T1000 (cell line): ENCODE measurements at regions not wholly inside any gene's neighbourhood (a gene's known extent, or its start where the extent isn't known, plus 50 kb on each side); places are given as distances from the start of the nearest gene placed in this dataset.

ENCODE experiments used
- DNase-seq: peaks from one replicate; lab custom pipeline; 2025; ENCODE audit warnings: mixed read lengths; lab: John Stamatoyannopoulos, UW

- DNase-seq, result no peak
Measured at GRCh38 chr14:65933400-65934069, 521.0 kb downstream of the FUT8 start.

- no peak for DNase-seq
Measured at GRCh38 chr14:65934070-65934435, 521.5 kb downstream of the FUT8 start.

- no peak for DNase-seq
Measured at GRCh38 chr14:65936342-65936975, 523.9 kb downstream of the FUT8 start.

GRCh38 chr14:65937079-65937959 lies 524.8 kb downstream of the FUT8 start:
- no peak for DNase-seq

- no peak for DNase-seq
Measured at GRCh38 chr14:65937960-65938316, 525.4 kb downstream of the FUT8 start.

DNA sequence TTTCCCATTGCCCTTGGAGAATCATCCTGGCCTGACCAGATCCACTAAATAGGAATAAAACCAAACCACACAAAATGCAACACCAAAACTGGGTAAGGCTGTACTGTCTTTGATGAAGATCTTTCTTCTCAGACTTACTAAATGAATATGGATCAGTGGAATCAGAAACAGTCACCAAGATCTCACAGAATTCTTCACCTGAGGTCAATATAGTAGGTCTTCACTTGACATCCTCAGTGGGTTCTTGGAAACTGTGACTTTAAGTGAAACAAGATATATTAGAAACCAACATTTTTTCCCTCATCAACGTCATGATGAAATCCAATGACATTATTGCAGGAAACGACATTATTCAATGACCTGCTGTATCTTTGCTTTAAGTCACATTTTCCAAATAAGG lies 526.2 kb downstream of the FUT8 start:
- no peak for DNase-seq

GRCh38 chr14:65939184-65939583 lies 526.7 kb downstream of the FUT8 start:
- no peak for DNase-seq

DNA sequence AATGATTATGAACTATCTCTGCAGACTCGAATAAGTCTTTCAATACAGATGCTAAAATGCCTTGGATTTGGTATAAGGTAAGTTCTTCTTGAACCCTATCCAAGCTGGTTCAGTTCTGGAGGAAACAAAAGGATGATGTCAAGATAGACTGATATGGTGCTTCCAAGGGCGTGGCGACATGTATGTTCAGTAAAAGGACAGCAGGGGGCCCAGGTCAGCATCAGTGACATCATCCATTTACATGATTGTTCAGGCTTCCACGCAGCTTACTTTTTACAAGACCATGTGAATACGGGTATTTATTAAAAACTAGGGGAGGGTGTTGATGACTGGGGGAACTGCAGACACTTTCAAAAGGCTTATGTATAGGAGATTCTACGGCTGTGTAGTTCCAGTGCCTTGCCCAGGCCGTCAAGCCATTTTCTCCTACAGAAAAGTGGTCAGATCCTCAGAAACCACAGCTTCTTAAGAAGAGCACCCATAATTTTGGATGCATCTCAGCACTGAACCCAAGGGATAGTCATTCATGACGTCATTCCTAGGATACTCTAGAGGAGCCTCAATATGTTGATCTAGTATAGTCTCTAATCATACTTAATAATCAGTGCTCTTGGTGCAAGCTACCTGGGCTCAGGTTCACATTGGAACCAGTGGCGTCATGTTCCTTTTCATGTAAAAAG lies 527.7 kb downstream of the FUT8 start:
- DNase-seq, result no peak

GRCh38 chr14:65941091-65941490 lies 528.6 kb downstream of the FUT8 start:
- DNase-seq, result no peak

DNA sequence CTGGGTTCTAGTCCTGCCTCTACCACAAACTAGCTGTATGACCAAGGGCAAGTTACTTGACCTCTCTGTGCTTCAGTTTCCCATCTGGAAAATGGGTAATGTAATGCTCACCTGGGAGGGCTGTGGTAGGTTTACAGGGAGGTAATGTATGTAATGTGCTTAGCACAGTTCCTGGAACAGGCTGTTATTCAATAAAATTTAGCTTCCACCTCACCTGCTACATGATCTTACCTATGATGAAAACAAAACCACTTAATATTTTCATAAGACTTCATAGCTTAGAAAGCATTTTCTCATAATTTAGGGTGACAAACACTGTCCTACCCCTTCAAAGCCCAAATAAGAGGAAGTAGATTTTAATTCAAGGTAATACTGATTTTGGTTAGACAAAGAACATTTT lies 530.6 kb downstream of the FUT8 start:
- DNase-seq, result no peak

DNA sequence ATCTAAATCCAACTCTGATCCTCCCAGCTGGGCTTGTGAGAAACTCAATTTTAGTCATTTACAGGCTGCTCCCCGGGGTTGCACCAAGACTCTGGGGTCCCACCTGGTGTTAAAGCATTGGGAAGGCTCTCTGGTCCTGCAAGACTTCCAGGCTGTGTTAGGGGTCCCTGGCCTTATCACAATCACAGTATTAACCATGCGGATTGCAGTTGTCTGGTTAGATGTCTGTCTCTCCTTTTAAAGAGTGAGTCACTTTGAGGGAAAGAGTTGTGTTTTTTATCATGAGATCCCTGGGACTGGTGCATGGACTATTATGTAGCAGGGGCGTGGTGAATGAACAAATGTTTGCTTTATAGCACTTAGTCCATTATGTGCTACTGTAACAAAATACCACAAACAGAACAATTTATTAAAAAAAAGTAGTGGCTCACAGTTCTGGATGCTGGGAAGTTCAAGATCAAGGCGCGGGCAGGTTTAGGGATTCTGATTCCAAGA lies 531.4 kb downstream of the FUT8 start:
- DNase-seq, result no peak

DNA sequence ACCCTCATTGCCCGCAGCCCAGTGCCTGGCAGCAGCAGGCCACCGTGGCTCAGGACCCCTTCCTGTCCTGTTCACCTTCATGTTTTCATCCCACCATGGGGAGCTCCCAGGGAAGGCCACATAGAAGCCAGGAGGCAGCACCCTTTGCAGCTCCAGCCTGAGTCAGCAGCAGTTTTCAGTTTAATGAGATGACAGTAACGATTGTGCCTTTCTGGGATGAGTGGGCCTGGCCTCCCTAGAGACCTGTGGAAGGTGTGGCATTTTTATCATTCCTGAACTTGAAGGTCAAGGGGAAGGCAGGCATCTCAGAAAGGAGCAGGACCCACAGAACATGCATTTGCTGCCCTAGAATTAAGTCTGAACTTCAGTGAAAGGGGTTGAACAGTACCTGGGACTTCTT lies 532.8 kb downstream of the FUT8 start:
- DNase-seq, result no peak

DNA sequence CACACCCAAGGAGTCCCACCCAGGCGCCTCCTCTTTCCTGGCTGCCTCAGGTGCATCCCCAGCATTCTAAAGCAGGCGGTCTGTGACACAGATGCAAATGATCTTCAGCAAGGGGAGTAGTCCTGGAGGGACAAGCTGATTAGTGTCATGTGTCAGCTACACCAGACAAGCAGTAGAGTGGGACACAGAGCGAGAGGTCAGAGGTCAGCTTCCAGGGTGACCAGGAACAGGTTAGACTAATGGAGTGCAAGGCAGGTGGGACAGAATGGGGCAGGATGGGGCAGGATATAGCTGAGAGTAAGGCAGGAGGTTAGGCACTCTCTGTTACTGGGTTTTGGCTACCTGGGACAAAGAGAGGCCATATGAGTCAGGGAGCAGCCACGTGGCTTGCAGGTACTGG lies 534.0 kb downstream of the FUT8 start:
- DNase-seq, result no peak

DNA sequence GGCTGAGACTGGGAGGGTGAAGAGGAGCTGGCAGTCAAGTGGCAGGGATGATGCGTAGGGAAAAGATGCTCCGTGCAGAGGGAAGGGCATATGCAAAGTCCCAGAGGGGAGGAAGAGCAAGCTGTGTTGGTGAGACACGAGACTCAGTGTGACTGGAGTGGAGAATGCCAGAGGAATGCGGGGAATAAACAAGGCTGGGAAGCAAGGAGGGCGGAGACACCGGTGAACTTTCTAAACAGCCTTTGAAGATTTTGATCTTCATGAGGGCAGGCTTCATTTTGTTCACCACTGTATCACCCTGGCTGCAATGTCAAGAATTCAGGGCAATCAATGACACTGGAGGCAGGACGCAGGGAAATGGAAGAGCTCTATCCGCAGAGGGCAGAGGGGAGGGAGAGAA lies 535.8 kb downstream of the FUT8 start:
- DNase-seq, result no peak

DNA sequence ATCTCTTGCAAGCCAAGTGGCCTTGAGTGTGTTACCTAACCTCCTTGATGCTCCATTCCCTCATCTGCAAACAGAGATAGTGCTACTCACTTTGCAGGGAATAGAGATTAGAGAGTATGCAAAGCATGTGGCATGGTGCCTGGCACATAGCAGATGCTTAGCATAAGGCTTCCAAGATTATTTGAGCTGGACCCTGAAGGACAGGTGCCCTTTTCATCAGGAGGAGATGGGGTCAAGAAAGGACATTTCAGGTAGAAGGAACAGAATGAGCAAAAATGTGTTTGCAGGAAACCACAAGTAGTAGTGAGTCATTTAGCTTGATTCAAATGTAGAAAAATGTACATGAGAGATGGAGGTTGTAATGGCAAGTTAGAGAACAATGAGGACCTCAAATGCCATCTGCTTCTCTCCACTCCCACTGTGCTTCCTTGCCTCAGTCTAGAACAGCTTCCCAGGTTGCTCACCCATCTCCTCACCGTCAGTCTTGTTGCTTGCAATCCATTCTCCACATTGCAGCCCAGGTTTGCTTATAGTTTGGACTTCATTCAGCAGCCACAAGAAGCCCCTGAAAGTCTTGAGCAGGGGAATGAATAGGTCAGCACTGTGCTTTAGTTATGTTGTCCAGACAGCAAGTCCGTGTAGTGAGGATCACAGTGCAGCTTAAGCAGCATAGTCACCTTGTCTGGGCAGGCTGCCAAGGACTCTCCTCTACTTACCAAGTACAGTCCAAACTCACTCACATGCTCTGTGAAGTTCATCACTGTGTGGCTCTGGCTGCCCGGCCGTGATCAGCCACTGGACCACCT lies 536.3 kb upstream of the CCDC196 start:
- DNase-seq, result no peak

- DNase-seq, result no peak
Measured at GRCh38 chr14:65954942-65955341, 531.2 kb upstream of the CCDC196 start.

- DNase-seq, result no peak
Measured at GRCh38 chr14:65957631-65958205, 528.5 kb upstream of the CCDC196 start.

DNA sequence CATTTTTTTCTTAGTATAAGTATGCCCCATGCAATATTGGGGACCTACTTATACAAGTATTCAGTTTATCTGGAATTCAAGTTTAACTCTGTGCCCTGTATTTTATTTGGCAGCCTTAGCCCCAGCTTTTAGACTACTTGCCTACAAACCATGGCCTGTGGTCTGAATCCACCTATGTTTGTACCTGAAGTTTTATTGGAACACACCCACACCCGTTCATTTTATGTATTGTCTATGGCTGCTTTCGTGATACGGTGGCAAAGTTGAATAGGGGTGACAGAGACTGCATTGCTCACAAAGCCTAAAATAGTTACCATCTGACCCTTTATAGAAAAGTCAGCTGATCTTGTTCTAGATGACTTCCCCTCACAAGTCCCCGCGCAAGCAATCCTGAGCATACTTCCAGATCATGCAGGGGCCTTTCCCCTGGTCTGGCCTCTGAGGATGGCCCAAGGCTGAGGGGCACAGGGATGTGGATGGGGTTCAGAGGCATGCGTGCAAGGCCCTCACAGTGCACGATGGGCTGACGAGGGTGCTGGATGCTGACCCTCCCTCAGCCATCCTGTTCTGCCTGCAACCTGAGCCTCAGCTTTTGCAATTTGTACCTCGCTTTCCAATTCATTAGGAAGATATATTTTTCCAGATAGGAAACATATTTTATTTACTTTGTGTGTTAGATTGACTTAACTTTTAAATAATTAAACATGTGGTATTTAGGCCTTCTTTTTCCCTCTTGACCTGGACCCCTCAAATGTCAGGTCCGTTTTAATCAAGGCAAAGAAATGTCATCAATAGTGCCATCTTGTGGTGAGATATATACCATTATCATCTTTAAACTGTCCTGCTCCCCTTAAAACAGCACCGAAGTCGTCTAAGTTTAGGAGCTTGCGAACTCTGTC lies 527.3 kb upstream of the CCDC196 start:
- no peak for DNase-seq

GRCh38 chr14:65959563-65960024 lies 526.6 kb upstream of the CCDC196 start:
- no peak for DNase-seq

DNA sequence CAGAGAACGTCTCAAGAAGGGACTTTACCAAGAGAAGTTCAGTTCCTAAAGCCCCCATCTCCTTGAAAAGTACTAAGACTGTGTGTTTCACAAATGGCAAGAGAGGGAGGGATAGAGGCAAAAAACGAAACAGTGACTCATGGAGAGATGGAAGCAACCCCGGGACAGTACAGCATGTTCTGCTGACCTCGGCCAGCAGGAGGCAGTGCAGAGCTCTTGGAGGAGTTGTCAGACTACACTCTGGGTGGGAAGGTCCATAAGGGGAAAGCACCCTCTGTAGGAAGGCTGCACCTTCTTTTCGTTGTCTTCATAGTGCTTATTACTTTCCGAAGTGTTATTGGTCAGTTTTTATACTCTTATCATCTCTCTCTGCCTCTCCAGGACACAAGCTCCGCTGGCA lies 525.2 kb upstream of the CCDC196 start:
- no peak for DNase-seq
